Astrocyte (in vitro differentiated cells and primary cell): ENCODE measurements at regions not wholly inside any gene's neighbourhood (a gene's known extent, or its start where the extent isn't known, plus 50 kb on each side); places are given as distances from the start of the nearest gene placed in this dataset.
A peak's percentile ranks its signal among the peaks of the same experiment; 100 is the strongest.

Source experiments
- DNase-seq: peaks from one replicate; pipeline ENCODE4 v3.0.0-alpha.2; 2010; ENCODE audit warnings: low read depth
- FAIRE-seq: peaks from 2 replicates; lab custom pipeline; 2011; peaks lifted over from hg19 to GRCh38; lab: Jason Lieb, UNC
- H2AFZ ChIP-seq: 2 replicates; pipeline ENCODE4 v1.6.0; 2012; ENCODE audit warnings: low read depth, low read length, inconsistent platforms
- H3K27ac ChIP-seq: 2 replicates; pipeline ENCODE4 v1.5.1; 2011; ENCODE audit warnings: low read depth, low read length, inconsistent platforms
- H3K27me3 ChIP-seq: 2 replicates; pipeline ENCODE4 v1.6.0; 2011; ENCODE audit warnings: low read length, inconsistent platforms; ENCODE audit not compliant: insufficient read depth
- H3K36me3 ChIP-seq: 2 replicates; pipeline ENCODE4 v1.5.1; 2011; ENCODE audit warnings: low read length, inconsistent platforms; ENCODE audit not compliant: insufficient read depth
- H3K4me1 ChIP-seq: 2 replicates; pipeline ENCODE4 v1.5.1; 2011; ENCODE audit warnings: low read length, inconsistent platforms; ENCODE audit not compliant: insufficient read depth
- H3K4me2 ChIP-seq: 2 replicates; pipeline ENCODE4 v1.6.0; 2012; ENCODE audit warnings: low read length, inconsistent platforms
- H3K4me3 ChIP-seq: 2 replicates; pipeline ENCODE4 v1.5.1; 2011; ENCODE audit warnings: low read depth, mild to moderate bottlenecking, low read length, inconsistent platforms; ENCODE audit not compliant: insufficient read depth
- H3K79me2 ChIP-seq: 2 replicates; pipeline ENCODE4 v1.6.0; 2012; ENCODE audit warnings: mild to moderate bottlenecking, low read length, inconsistent platforms; ENCODE audit not compliant: insufficient read depth
- H3K9ac ChIP-seq: 2 replicates; pipeline ENCODE4 v1.6.0; 2012; ENCODE audit warnings: mild to moderate bottlenecking, low read length, inconsistent platforms
- H3K9me3 ChIP-seq: 2 replicates; pipeline ENCODE4 v1.5.1; 2012; ENCODE audit warnings: low read depth, mild to moderate bottlenecking, low read length, inconsistent platforms; ENCODE audit not compliant: insufficient read depth
- H4K20me1 ChIP-seq: 2 replicates; pipeline ENCODE4 v1.6.0; 2012; ENCODE audit warnings: low read length, inconsistent platforms; ENCODE audit not compliant: insufficient read depth
- H3K27ac Mint-ChIP-seq: one replicate; pipeline ENCODE4 v1.8.0; 2021; ENCODE audit warnings: mild to moderate bottlenecking, mixed read lengths; ENCODE audit not compliant: unreplicated experiment
- H3K27me3 Mint-ChIP-seq: one replicate; pipeline ENCODE4 v1.8.0; 2021; ENCODE audit warnings: low read depth, mixed read lengths; ENCODE audit not compliant: unreplicated experiment
- H3K36me3 Mint-ChIP-seq: one replicate; pipeline ENCODE4 v1.8.0; 2021; ENCODE audit warnings: low read depth, mixed read lengths; ENCODE audit not compliant: unreplicated experiment
- H3K4me1 Mint-ChIP-seq: one replicate; pipeline ENCODE4 v1.8.0; 2021; ENCODE audit warnings: low read depth, mixed read lengths; ENCODE audit not compliant: unreplicated experiment
- H3K4me3 Mint-ChIP-seq: one replicate; pipeline ENCODE4 v1.8.0; 2021; ENCODE audit warnings: mild to moderate bottlenecking, moderate library complexity, mixed read lengths; ENCODE audit not compliant: unreplicated experiment
- H3K9me3 Mint-ChIP-seq: one replicate; pipeline ENCODE4 v1.8.0; 2021; ENCODE audit warnings: mild to moderate bottlenecking, mixed read lengths; ENCODE audit not compliant: unreplicated experiment
- CTCF ChIP-seq: IDR thresholded peaks from 2 replicates; pipeline ENCODE4 v1.5.1; 2011; ENCODE audit warnings: low read depth, mild to moderate bottlenecking, inconsistent platforms, low read length, moderate library complexity; ENCODE audit not compliant: insufficient read depth
- EZH2 ChIP-seq: IDR thresholded peaks from 2 replicates; pipeline ENCODE4 v1.6.1; 2012; ENCODE audit warnings: mild to moderate bottlenecking, low read length, inconsistent platforms; ENCODE audit not compliant: insufficient read depth

- TF ChIP-seq CTCF (no peak), EZH2 (no peak)
Observed at GRCh38 chr4:177228599-177228998, 81.1 kb upstream of the NEIL3 start.

GRCh38 chr4:177229331-177229730 is 80.3 kb upstream of the NEIL3 start:
- H3K9ac ChIP-seq: peak overlapping the region; percentile 62
- no peak overlapping the region for H3K4me3 Mint-ChIP-seq
- no peaks in the 10 kb centered on the region for H3K79me2 ChIP-seq
- TF ChIP-seq CTCF: no peak
- no peak for TF ChIP-seq EZH2
- no peaks in the 10 kb centered on the region for H3K36me3 Mint-ChIP-seq
- H3K4me3 ChIP-seq: peak overlapping the region; percentile 54
- DNase-seq: no peak
- no peaks in the 10 kb centered on the region for H3K4me1 Mint-ChIP-seq
- no peak overlapping the region for H3K27ac ChIP-seq
- H3K9me3 ChIP-seq: no peaks in the 10 kb centered on the region
- no peak overlapping the region for H3K27ac Mint-ChIP-seq
- no peaks in the 10 kb centered on the region for H3K4me1 ChIP-seq
- peaks cover 6% of the 10 kb centered on the region for H3K9me3 Mint-ChIP-seq
- no peak for FAIRE-seq
- H3K27me3 Mint-ChIP-seq: no peaks in the 10 kb centered on the region
- H3K4me2 ChIP-seq: peak overlapping the region; percentile 85
- no peaks in the 10 kb centered on the region for H4K20me1 ChIP-seq
- H3K36me3 ChIP-seq: no peaks in the 10 kb centered on the region
- H2AFZ ChIP-seq: peak overlapping the region; percentile 81
- no peaks in the 10 kb centered on the region for H3K27me3 ChIP-seq

More at GRCh38 chr4:177228599-177228998, 81.1 kb upstream of the NEIL3 start:
- no peak overlapping the region for H3K27ac Mint-ChIP-seq
- Histone ChIP-seq H3K4me3 (no peak overlapping the region), H3K36me3 (no peaks in the 10 kb centered on the region), H3K9me3 (no peaks in the 10 kb centered on the region), H3K27ac (no peak overlapping the region), H3K79me2 (no peaks in the 10 kb centered on the region), H3K27me3 (no peaks in the 10 kb centered on the region), H2AFZ (peak overlapping the region; percentile 22), H3K4me1 (no peaks in the 10 kb centered on the region), H4K20me1 (no peaks in the 10 kb centered on the region), H3K9ac (no peak overlapping the region), H3K4me2 (peak overlapping the region; percentile 85)
- DNase-seq: no peak
- no peak overlapping the region for H3K4me3 Mint-ChIP-seq
- no peak for FAIRE-seq
- H3K27me3 Mint-ChIP-seq: no peaks in the 10 kb centered on the region
- no peaks in the 10 kb centered on the region for H3K4me1 Mint-ChIP-seq
- H3K36me3 Mint-ChIP-seq: no peaks in the 10 kb centered on the region
- peaks cover 6% of the 10 kb centered on the region for H3K9me3 Mint-ChIP-seq

- no peak overlapping the region for H3K27ac ChIP-seq
- DNase-seq (no peak), FAIRE-seq (no peak)
- H3K4me1 Mint-ChIP-seq: no peaks in the 10 kb centered on the region
- H2AFZ ChIP-seq: no peak overlapping the region
- no peaks in the 10 kb centered on the region for H4K20me1 ChIP-seq
- TF ChIP-seq EZH2 (no peak), CTCF (no peak)
- no peak overlapping the region for H3K9ac ChIP-seq
- H3K9me3 Mint-ChIP-seq: peaks cover 5% of the 10 kb centered on the region
- no peaks in the 10 kb centered on the region for H3K27me3 ChIP-seq
- H3K4me3 Mint-ChIP-seq: no peak overlapping the region
- no peaks in the 10 kb centered on the region for H3K9me3 ChIP-seq
- H3K4me1 ChIP-seq: no peaks in the 10 kb centered on the region
- no peaks in the 10 kb centered on the region for H3K36me3 Mint-ChIP-seq
- no peaks in the 10 kb centered on the region for H3K27me3 Mint-ChIP-seq
- H3K4me3 ChIP-seq: no peak overlapping the region
- H3K27ac Mint-ChIP-seq: no peak overlapping the region
- H3K4me2 ChIP-seq: no peak overlapping the region
- H3K36me3 ChIP-seq: no peaks in the 10 kb centered on the region
- no peaks in the 10 kb centered on the region for H3K79me2 ChIP-seq
Observed at GRCh38 chr4:177232473-177232872, 77.2 kb upstream of the NEIL3 start.
